Peyer's patch (tissue), 4 donors: ENCODE measurements at regions not wholly inside any gene's neighbourhood (a gene's known extent, or its start where the extent isn't known, plus 50 kb on each side); places are given as distances from the start of the nearest gene placed in this dataset.

Source experiments
- POLR2A ChIP-seq, 2 donors: fragments of 450-650 bp; IDR thresholded peaks; one replicate each; pipeline ENCODE4 v1.5.1; 2017; ENCODE audit warnings: antibody characterized with exemption in 2 of 2, mild to moderate bottlenecking in 2 of 2, moderate library complexity in 2 of 2
- TF ChIP-seq, protein P1 (sequence below), 6 experiments: fragments of 450-650 bp in 4 of 6; fragments of 200-600 bp in 2 of 6; sonication (generic) in 1 of 6; IDR thresholded peaks; one replicate each; pipeline ENCODE4 v1.5.1; 2017 to 2019; ENCODE audit warnings: antibody characterized with exemption in 6 of 6, mild to moderate bottlenecking in 3 of 6, moderate library complexity in 1 of 6

GRCh38 chr7:12017046-12017445 lies 185.0 kb upstream of the THSD7A start:
- TF ChIP-seq, protein P1, sequence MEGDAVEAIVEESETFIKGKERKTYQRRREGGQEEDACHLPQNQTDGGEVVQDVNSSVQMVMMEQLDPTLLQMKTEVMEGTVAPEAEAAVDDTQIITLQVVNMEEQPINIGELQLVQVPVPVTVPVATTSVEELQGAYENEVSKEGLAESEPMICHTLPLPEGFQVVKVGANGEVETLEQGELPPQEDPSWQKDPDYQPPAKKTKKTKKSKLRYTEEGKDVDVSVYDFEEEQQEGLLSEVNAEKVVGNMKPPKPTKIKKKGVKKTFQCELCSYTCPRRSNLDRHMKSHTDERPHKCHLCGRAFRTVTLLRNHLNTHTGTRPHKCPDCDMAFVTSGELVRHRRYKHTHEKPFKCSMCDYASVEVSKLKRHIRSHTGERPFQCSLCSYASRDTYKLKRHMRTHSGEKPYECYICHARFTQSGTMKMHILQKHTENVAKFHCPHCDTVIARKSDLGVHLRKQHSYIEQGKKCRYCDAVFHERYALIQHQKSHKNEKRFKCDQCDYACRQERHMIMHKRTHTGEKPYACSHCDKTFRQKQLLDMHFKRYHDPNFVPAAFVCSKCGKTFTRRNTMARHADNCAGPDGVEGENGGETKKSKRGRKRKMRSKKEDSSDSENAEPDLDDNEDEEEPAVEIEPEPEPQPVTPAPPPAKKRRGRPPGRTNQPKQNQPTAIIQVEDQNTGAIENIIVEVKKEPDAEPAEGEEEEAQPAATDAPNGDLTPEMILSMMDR (IDR thresholded peaks at IDR 0.05): no peak
- no peak for TF ChIP-seq POLR2A (IDR thresholded peaks at IDR 0.05)
